ENCODE measurements at regions not wholly inside any gene's neighbourhood (a gene's known extent, or its start where the extent isn't known, plus 50 kb on each side); places are given as distances from the start of the nearest gene placed in this dataset. TPM values are rescaled to one million over a fixed set of nuclear protein-coding genes. Genes with fewer than 3 reads are reported as not detected.

GRCh38 chr10:31581741-31582323, 262.8 kb downstream of the ZEB1 start:
- no peak for TF ChIP-seq CTCF (IDR thresholded peaks at IDR 0.05; ENCODE audit: insufficient read depth, low read length)
- no peak for DNase-seq (ENCODE audit: low read depth)
- no peak overlapping the region for H3K4me3 ChIP-seq (ENCODE audit: low read depth, low read length)

GRCh38 chr10:31580646-31581045, 261.6 kb downstream of the ZEB1 start:
- DNase-seq (ENCODE audit: low read depth) = no peak
- TF ChIP-seq CTCF (IDR thresholded peaks at IDR 0.05; ENCODE audit: insufficient read depth, low read length) = no peak
- no peak overlapping the region for H3K4me3 ChIP-seq (ENCODE audit: low read depth, low read length)

Small RNAs in the stretch of these regions (small RNA-seq; reads per million reads assigned to genes)
- gene AL161935.2 = not detected
